Effector memory CD4-positive, alpha-beta T cell (primary cell): ENCODE measurements at regions not wholly inside any gene's neighbourhood (a gene's known extent, or its start where the extent isn't known, plus 50 kb on each side); places are given as distances from the start of the nearest gene placed in this dataset.
"Not testable (repeated sequence)": the region's sequence is repeated elsewhere in the genome, so short reads cannot be mapped to it uniquely, and the experiment has no call there.

Experiments used
- DNase-seq, 3 donors: peaks; one replicate each; pipeline ENCODE4 v3.0.0-alpha.2; 2020
- H3K27ac ChIP-seq: 2 replicates; pipeline ENCODE4 v1.7.0; 2013; ENCODE audit warnings: mild to moderate bottlenecking, low read length, moderate library complexity; ENCODE audit not compliant: insufficient read depth, poor library complexity, severe bottlenecking
- H3K27me3 ChIP-seq: replicated peaks from 2 replicates; pipeline ENCODE4 v1.7.0; 2013; ENCODE audit warnings: mild to moderate bottlenecking, low read length; ENCODE audit not compliant: insufficient read depth, control insufficient read depth, poor library complexity, severe bottlenecking
- H3K36me3 ChIP-seq: 2 replicates; pipeline ENCODE4 v1.7.0; 2013; ENCODE audit warnings: mild to moderate bottlenecking, low read length, moderate library complexity; ENCODE audit not compliant: control insufficient read depth, insufficient read depth
- H3K4me1 ChIP-seq: 2 replicates; pipeline ENCODE4 v1.7.0; 2013; ENCODE audit warnings: low read length, mild to moderate bottlenecking; ENCODE audit not compliant: control insufficient read depth, insufficient read depth, poor library complexity, severe bottlenecking
- H3K4me3 ChIP-seq: 2 replicates; pipeline ENCODE4 v1.7.0; 2013; ENCODE audit warnings: low read length, low read depth, mild to moderate bottlenecking; ENCODE audit not compliant: insufficient read depth, poor library complexity, severe bottlenecking
- H3K9me3 ChIP-seq: 2 replicates; pipeline ENCODE4 v1.7.0; 2013; ENCODE audit warnings: mild to moderate bottlenecking, low read length, moderate library complexity; ENCODE audit not compliant: control insufficient read depth

GRCh38 chr3:5774337-5774736 lies 586.8 kb downstream of the EDEM1 start:
- Histone ChIP-seq H3K4me1 (no peaks in the 10 kb centered on the region), H3K9me3 (no peaks in the 10 kb centered on the region), H3K4me3 (no peak overlapping the region), H3K27me3 (no peaks in the 10 kb centered on the region), H3K27ac (no peak overlapping the region), H3K36me3 (no peaks in the 10 kb centered on the region)
- no peak for DNase-seq

DNA sequence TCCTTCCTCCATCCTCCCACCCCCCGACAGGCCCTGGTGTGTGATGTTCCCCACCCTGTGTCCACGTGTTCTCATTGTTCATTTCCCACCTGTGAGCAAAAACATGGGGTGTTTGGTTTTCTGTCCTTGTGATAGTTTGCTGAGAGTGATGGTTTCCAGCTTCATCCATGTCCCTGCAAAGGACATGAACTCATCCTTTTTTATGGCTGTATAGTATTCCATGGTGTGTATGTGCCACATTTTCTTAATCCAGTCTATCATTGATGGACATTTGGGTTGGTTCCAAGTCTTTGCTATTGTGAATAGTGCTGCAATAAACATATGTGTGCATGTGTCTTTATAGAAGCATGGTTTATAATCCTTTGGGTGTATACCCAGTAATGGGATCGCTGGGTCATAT lies 587.6 kb downstream of the EDEM1 start:
- not testable (repeated sequence) for H3K4me3 ChIP-seq, H3K27ac ChIP-seq, H3K36me3 ChIP-seq, H3K9me3 ChIP-seq, H3K27me3 ChIP-seq, H3K4me1 ChIP-seq, DNase-seq

DNA sequence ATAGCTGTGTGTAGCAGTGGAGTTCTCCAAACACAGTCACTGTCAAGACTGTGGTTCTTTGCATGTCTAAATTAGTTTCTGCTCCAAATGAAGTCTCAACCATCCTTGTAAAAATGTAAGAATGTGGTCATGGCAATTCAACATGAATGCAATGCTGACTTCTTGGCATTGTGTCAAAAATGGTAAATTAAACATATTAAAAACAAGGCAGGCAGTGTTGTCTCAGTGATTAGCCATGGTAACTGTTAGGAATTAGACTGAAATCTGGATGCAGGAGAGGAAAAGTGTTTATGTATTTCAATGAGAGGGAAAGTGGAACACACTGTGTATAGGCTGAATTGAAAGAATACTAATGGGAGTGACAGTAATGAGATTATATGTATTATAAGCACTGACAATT lies 597.2 kb downstream of the EDEM1 start:
- Histone ChIP-seq H3K4me1 (no peaks in the 10 kb centered on the region), H3K36me3 (no peaks in the 10 kb centered on the region), H3K27ac (no peak overlapping the region), H3K27me3 (no peaks in the 10 kb centered on the region), H3K4me3 (no peak overlapping the region), H3K9me3 (no peaks in the 10 kb centered on the region)
- no peak for DNase-seq

DNA sequence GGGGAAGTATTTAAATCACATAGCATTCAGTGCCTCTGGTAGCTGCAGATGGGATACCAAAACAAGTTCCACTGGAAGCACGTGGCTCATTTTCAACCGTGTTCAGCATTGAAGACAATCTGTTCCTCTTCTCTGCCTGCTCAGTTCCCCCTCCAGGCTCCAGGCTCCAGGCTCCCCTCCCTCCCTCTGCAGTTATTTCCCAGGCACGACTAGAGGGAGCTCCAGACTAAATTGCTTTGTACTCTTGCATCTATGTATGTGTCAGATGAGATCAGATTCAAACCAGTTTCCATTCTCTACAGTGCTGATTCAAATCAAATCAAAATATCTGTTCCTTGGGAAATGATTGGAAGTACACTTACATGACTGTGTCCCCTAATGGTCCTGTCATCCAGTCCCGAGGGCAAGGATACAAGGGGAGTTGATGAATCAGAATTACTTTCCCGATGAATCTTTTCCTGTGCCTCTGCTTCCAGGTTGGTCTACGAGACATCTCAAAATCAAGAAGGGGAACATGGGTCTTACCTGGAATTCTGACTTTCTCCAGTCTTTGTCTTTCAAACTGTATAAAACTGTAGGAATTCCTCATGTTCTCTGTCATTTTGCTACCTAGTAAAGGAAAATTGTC lies 600.5 kb downstream of the EDEM1 start:
- no peaks in the 10 kb centered on the region for H3K27me3 ChIP-seq
- H3K27ac ChIP-seq = no peak overlapping the region
- no peak overlapping the region for H3K4me3 ChIP-seq
- H3K36me3 ChIP-seq = no peaks in the 10 kb centered on the region
- H3K9me3 ChIP-seq = no peaks in the 10 kb centered on the region
- no peak for DNase-seq
- H3K4me1 ChIP-seq = no peaks in the 10 kb centered on the region

DNA sequence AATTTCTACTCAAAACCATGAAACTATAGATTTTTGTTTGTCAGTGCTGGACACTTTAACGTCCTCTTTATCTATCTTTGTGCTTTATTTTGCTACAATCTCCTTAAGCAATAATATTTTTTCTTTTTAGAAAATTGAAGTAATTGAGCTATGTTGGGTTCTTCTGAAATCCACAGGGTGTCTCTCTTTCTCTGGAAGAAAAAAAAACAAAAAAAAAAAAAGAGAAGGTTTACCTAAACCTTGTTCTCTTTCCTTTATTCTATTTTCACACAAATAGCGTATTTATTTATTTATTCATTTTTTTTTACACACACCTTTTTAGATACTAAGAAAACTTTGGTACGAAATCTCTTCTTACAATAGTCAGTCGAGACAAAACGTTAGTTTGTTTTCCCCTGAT lies 601.0 kb downstream of the EDEM1 start:
- H3K4me1 ChIP-seq = no peaks in the 10 kb centered on the region
- no peaks in the 10 kb centered on the region for H3K36me3 ChIP-seq
- H3K27ac ChIP-seq = no peak overlapping the region
- no peak for DNase-seq
- no peak overlapping the region for H3K4me3 ChIP-seq
- no peaks in the 10 kb centered on the region for H3K27me3 ChIP-seq
- no peaks in the 10 kb centered on the region for H3K9me3 ChIP-seq

DNA sequence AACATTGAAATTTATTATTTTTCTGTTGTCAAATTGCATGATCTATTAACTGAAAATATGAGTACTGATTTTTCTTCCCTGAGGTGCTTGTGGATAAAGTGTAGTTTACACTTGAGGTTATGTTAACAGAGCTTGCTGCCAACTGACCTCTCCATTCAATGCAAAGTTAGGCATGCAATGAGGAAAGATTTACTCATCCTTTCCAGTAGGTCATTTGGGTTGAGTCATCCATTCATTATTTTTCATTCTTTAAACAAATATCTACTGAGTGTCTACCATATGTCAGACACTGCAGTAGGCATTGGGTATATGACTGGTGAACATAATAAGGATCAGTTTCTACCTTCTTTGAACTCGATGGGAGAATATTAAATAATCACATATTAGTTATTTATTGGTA lies 604.1 kb downstream of the EDEM1 start:
- no peak for DNase-seq
- no peak overlapping the region for H3K27ac ChIP-seq
- no peaks in the 10 kb centered on the region for H3K36me3 ChIP-seq
- H3K9me3 ChIP-seq = no peaks in the 10 kb centered on the region
- H3K4me3 ChIP-seq = no peak overlapping the region
- H3K4me1 ChIP-seq = no peaks in the 10 kb centered on the region
- no peaks in the 10 kb centered on the region for H3K27me3 ChIP-seq

- Histone ChIP-seq H3K9me3 (no peaks in the 10 kb centered on the region), H3K36me3 (no peaks in the 10 kb centered on the region), H3K27me3 (no peaks in the 10 kb centered on the region), H3K4me3 (no peak overlapping the region), H3K4me1 (no peaks in the 10 kb centered on the region), H3K27ac (no peak overlapping the region)
- DNase-seq = no peak
Measured at GRCh38 chr3:5796541-5796940, 609.0 kb downstream of the EDEM1 start.

- DNase-seq = no peak
- Histone ChIP-seq H3K27me3 (no peaks in the 10 kb centered on the region), H3K36me3 (no peaks in the 10 kb centered on the region), H3K27ac (no peak overlapping the region), H3K4me1 (no peaks in the 10 kb centered on the region), H3K4me3 (no peak overlapping the region), H3K9me3 (no peaks in the 10 kb centered on the region)
Measured at GRCh38 chr3:5798809-5799208, 611.3 kb downstream of the EDEM1 start.

DNA sequence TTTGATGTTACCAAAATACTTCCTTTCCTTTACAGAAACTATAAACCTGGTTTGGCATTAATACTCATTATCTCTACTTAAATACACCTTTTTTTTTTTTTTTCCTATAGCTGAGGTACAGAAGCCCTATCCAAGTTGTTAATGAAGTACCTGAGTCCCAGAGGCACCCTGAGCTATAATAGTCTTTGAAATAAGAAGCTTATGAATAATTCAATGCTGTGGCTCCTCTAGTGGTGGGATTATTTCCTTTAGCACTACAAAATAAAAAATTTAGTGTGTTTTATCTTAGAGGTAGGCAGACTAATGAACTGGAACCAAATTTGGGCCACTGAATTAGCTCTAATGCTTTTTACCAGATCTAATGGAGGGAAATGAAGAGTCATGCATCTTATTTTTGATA lies 611.9 kb downstream of the EDEM1 start:
- no peaks in the 10 kb centered on the region for H3K27me3 ChIP-seq
- H3K4me3 ChIP-seq = no peak overlapping the region
- no peaks in the 10 kb centered on the region for H3K4me1 ChIP-seq
- H3K9me3 ChIP-seq = no peaks in the 10 kb centered on the region
- DNase-seq = no peak
- H3K27ac ChIP-seq = no peak overlapping the region
- H3K36me3 ChIP-seq = no peaks in the 10 kb centered on the region

GRCh38 chr3:5800965-5801364 lies 613.5 kb downstream of the EDEM1 start:
- no peaks in the 10 kb centered on the region for H3K27me3 ChIP-seq
- H3K4me3 ChIP-seq = no peak overlapping the region
- no peaks in the 10 kb centered on the region for H3K4me1 ChIP-seq
- no peak overlapping the region for H3K27ac ChIP-seq
- H3K9me3 ChIP-seq = no peaks in the 10 kb centered on the region
- H3K36me3 ChIP-seq = no peaks in the 10 kb centered on the region
- DNase-seq = no peak

DNA sequence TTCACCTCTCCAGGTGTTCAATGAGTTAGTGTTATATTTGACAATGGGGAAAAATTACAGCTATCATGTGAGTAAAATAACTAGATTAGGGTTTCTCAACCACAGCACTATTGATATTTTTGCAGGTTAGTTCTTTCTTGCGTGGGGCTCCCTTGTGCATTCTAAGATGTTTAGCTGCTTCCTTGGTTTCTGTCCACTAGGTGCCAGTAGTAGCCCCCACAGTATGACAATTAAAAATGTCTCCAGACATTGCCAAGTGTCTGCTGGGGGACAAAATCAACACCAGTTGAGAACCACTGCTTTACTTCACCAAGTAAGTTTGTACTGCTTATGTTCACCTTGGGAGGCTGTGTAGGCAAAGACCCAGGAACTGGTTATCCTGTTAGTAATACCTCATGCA lies 618.7 kb downstream of the EDEM1 start:
- Histone ChIP-seq H3K4me3 (no peak overlapping the region), H3K36me3 (no peaks in the 10 kb centered on the region), H3K9me3 (no peaks in the 10 kb centered on the region), H3K27ac (no peak overlapping the region), H3K4me1 (no peaks in the 10 kb centered on the region), H3K27me3 (no peaks in the 10 kb centered on the region)
- DNase-seq = no peak
